ENCODE measurements at regions not wholly inside any gene's neighbourhood (a gene's known extent, or its start where the extent isn't known, plus 50 kb on each side); places are given as distances from the start of the nearest gene placed in this dataset.

DNA sequence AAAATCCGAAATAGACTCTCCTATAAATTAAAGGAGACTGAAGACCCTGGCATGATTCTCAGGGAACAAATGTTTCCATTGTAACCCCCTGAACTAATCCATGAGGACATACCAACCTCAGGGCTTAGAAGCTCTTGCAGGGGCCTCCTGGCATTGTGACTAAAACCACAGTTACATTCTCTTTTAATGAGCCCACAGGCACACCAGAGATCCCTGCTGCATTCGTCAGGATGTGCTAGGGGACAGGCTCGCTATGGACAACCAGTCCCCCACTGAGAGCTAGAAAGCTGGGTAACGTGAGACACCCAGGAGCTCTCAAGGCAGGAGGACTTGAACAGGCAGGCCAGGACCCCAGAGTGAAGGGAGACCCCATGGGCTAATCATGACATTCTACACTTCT is 140.6 kb upstream of the TNRC6C start:
- no peak overlapping the region for H3K4me3 ChIP-seq (ENCODE audit: low read depth, low read length)

DNA sequence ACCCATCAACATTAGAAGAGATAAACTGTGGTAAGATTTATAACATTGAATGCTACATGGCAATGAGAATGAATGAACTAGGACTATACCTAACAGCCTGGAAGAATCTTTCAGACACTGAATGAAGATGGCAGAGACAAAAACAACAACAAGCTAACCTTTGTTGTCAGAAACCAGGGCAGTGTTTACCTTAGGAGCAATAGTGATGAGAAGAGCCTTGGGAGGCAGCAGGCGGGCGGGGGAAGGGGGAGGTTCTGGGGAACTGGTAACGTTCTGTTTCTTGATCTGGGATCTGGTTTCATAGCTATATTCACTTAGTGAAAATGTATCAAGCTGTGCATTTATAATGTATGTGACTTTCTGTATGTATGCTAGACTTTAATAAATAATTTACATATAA is 139.0 kb upstream of the TNRC6C start:
- no peak overlapping the region for H3K4me3 ChIP-seq (ENCODE audit: low read depth, low read length)

DNA sequence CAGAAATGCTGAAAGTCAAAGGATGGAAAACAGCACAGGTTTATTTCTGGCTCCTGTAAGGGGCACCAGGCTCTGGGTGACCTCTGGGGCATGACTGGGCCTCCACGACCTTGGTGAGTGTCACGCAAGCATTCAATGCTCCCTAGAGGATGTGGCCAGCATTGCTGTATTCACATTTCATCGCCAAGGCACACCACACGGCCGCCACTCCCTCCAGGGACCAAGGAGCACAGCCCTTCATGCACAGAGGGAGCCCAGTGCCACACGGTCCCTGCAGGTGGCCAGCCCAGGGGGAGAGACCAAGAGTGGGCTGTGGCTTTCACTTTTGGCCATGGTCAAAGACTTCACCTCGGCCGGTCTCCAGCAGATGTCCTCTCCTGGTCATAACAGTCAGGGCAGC is 137.4 kb upstream of the TNRC6C start:
- no peak overlapping the region for H3K4me3 ChIP-seq (ENCODE audit: low read depth, low read length)

GRCh38 chr17:77822302-77823030 is 136.0 kb upstream of the TNRC6C start:
- no peak overlapping the region for H3K4me3 ChIP-seq (ENCODE audit: low read depth, low read length)

GRCh38 chr17:77824102-77824779 is 134.3 kb upstream of the TNRC6C start:
- H3K4me3 ChIP-seq (ENCODE audit: low read depth, low read length): no peak overlapping the region

DNA sequence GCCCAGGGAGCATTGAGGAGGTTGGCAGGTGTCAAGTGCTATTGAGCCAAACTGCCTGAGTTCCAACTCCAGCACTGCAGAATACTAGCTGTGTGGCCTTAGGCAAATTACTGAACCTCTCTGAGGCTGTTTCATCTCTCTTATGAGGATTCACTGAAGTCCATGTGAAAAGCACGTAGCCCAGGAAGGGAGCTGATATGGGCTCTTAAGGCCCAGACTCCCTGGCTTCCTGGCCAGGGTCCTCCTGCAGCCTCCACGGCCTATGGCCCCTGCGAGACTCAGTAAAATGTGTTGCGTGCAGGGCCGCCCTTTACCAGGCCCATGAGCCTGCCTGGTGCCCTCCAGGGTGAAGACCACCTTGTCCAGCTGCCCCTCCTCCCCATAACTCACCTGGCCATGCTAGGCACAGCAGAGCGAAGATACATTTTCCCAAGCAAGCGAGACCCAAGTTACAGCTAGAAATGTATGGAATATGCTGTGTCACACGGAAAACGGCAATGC is 133.7 kb upstream of the TNRC6C start:
- no peak overlapping the region for H3K4me3 ChIP-seq (ENCODE audit: low read depth, low read length)

- H3K4me3 ChIP-seq (ENCODE audit: low read depth, low read length): no peak overlapping the region
These were observed 132.9 kb upstream of the TNRC6C start for GRCh38 chr17:77825621-77826020.

- H3K4me3 ChIP-seq (ENCODE audit: low read depth, low read length): no peak overlapping the region
These were observed 132.2 kb upstream of the TNRC6C start for GRCh38 chr17:77826132-77826873.

DNA sequence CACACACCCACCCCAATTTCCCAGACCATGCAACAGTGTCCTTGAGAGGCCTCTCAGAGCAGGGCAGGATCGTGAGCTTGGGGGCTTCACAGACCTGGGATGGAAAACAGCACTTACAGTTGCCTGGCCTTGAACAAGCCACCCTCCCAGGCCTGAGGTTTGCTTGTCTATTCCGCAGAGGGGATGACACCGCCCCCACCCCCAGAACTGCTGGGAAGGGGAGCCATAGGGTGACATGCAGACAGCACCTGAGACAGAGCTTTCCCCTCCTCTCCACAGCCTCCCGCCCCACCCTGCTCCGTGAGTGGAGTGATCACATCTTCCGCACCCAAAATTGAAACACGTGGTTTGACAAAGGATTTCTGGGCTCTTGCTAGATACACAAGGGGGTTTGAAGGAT is 131.5 kb upstream of the TNRC6C start:
- no peak overlapping the region for H3K4me3 ChIP-seq (ENCODE audit: low read depth, low read length)

DNA sequence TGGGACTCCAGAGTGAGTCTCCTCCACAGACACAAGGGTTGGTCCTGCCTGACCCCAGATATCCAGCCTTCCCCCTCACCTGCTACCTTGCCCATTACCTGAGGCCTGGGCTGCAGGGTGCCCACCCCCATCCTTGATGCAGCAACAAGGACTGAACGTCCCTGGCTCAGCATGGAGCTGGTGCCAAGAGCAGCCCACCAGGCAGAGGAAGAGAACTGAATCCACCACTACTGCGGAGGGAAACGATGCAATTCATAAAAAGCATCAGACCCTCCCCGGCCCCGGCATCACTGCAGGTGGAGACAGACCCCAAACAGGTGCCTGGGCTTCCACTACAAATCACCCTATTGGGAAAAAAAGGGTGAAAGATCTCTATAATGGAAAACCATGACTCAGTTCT is 131.0 kb upstream of the TNRC6C start:
- no peak overlapping the region for H3K4me3 ChIP-seq (ENCODE audit: low read depth, low read length)

- no peak overlapping the region for H3K4me3 ChIP-seq (ENCODE audit: low read depth, low read length)
These were observed 129.6 kb upstream of the TNRC6C start for GRCh38 chr17:77828749-77829539.

GRCh38 chr17:77829843-77830799 is 128.4 kb upstream of the TNRC6C start:
- H3K4me3 ChIP-seq (ENCODE audit: low read depth, low read length): no peak overlapping the region

DNA sequence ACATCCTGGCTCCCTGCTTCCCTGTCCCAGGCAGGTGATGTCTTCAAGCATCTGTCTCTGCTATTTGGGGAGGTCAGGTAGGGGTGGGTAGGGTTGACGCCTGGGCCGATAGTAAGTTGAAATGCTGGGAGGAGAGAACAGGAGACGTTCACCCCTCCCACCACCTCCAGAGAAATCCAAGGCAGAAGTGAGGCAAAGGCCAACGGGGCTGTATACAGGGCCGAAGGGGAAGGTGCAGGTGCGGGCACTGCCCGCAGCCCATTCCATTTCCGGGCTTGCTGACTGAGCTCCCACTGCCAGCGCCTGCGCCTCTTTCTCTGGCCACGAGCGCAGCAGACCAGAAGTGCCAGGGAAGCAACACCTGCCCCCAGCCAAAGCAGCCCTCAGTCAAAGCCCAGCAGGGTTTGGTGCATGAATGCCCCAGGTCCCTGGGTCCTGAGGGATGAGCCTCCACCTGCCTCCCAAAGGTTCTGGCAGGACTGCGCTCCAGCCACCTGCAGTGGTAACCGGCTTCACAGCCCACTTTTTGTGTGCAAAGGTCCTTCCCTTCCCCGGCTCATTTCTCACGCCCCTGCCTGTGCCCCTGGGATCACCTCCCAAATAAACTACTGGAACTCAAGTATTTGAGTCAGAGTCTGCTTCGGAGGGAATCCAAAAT is 127.6 kb upstream of the TNRC6C start:
- no peak overlapping the region for H3K4me3 ChIP-seq (ENCODE audit: low read depth, low read length)

GRCh38 chr17:77831474-77832179 is 126.9 kb upstream of the TNRC6C start:
- no peak overlapping the region for H3K4me3 ChIP-seq (ENCODE audit: low read depth, low read length)

DNA sequence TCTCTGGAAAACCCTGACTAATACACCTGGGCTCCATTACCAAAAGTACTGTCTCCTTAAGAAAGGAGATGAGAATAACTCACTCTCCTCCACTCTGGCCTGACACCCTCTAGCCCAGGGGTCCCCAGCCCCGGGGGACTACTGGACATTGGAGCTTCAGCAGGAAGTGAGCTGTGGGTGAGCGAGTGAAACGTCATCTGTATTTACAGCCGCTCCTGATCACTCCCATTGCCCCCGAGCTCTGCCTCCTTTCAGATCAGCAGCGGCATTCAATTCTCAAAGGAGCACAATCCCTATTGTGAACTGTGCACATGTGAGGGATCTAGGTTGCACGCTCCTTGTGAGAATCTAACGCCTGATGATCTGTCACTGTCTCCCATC is 126.3 kb upstream of the TNRC6C start:
- no peak overlapping the region for H3K4me3 ChIP-seq (ENCODE audit: low read depth, low read length)

DNA sequence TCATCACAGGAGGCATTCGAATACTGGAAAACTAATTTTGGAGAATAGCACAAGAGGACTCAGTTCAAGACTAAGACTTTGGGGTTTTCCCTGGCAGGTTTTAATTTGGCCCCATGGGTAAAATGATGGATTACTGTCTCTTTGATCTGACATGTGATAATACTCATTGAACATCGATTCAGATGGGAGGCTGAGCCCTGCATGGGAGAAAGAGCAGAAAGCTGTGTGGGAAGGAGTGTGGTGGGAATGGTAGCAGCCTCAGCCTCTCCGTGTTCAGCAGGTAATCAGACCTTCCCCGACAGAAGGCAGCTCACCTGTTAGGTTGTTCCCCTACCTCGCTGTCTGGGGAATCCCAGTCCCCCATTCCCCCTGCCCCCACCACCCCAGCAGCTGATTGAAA is 124.7 kb upstream of the TNRC6C start:
- H3K4me3 ChIP-seq (ENCODE audit: low read depth, low read length): no peak overlapping the region

DNA sequence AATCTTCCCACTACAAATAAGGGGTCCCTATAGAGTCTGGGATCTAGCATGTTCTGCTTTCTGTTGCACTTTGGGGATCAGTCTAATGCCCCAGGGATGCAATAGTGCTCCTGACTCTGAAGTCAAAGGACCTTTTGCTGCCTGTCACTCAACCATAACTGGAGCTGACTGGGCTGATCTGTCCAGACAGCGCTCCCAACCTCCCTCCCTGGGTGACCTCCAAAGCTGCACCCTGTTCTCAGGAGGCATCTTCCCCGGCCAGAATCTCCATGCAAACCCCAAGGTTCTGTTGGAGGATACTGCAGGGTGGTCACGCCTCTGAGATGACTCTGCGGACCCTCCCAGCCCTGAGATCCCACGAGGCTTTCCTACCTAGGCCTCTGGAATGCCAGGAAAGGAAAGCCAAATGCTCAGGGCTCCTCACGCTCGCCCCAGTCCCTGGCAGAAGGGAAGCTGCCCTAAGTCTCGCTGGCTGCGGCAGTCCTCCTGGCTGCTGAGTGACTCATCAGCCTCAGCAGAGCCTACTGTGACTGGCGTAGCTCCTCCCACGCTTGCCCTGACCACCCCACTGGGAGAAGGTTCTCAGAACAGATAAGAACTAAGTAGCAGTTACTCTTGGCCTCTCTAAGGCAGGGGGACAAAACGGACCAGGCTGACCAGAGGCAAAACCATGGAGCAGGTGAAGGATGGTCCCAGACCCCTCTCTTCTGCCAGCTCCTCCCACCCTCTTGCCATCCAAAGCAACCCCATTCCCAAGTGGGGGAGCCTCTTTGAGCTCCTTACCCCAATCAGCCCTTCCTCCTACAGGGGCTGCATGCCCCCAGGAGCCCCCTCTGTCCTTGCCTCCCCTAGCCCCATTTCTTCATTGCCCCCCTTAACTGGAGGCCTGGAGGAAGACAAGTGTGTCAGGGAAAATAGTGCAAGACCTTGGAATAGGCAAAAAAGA is 124.1 kb upstream of the TNRC6C start:
- no peak overlapping the region for H3K4me3 ChIP-seq (ENCODE audit: low read depth, low read length)

DNA sequence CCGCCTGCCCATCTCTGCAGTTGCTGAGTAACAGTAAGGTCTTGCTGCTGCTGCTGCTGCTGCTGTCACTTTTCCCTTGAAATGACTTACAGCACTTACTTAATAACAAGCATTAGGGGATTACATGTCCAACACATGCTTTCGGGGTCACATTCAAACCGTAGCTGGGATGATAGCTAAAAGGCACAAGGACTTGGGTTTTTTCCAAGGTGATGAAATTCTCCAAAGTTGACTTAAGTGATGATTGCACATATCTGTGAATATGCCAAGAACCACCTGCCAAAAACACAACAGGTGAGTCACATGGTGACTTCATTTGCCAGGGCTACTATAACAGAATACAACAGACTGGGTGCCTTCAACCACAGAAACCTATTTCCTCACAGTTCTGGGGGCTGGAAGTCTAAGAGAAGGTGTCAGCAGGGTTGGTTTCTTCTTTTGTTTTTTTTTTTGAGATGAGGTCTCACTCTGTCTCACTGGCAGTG is 121.9 kb upstream of the TNRC6C start:
- no peak overlapping the region for H3K4me3 ChIP-seq (ENCODE audit: low read depth, low read length)
